Keratinocyte (primary cell): ENCODE measurements at regions not wholly inside any gene's neighbourhood (a gene's known extent, or its start where the extent isn't known, plus 50 kb on each side); places are given as distances from the start of the nearest gene placed in this dataset.

Experiments
- DNase-seq: peaks from one replicate; pipeline ENCODE4 v3.0.0-alpha.2; 2011; ENCODE audit warnings: low read depth, missing footprints, low spot score
- FAIRE-seq: peaks from 2 replicates; lab custom pipeline; 2011; peaks lifted over from hg19 to GRCh38; lab: Jason Lieb, UNC
- H2AFZ ChIP-seq: 2 replicates; pipeline ENCODE4 v1.6.0; 2012; ENCODE audit warnings: low read length, control low read depth, inconsistent platforms; ENCODE audit not compliant: control insufficient read depth
- H3K27ac ChIP-seq: 2 replicates; pipeline ENCODE4 v1.5.1; 2011; ENCODE audit warnings: low read length; ENCODE audit not compliant: control insufficient read depth, insufficient read depth
- H3K27me3 ChIP-seq: 3 replicates; pipeline ENCODE4 v1.6.0; 2011; ENCODE audit warnings: low read length; ENCODE audit not compliant: control insufficient read depth, insufficient read depth; ENCODE audit errors: extremely low read depth
- H3K36me3 ChIP-seq, 2 experiments: 2 replicates in 1 of 2; 3 replicates in 1 of 2; pipeline ENCODE4 v1.5.1; 2011; ENCODE audit warnings: low read length in 2 of 2, mild to moderate bottlenecking in 1 of 2; ENCODE audit not compliant: control insufficient read depth in 2 of 2, insufficient read depth in 2 of 2; ENCODE audit errors: extremely low read depth in 1 of 2
- H3K4me1 ChIP-seq: 3 replicates; pipeline ENCODE4 v1.5.1; 2011; ENCODE audit warnings: low read length; ENCODE audit not compliant: control insufficient read depth, insufficient read depth; ENCODE audit errors: extremely low read depth
- H3K4me2 ChIP-seq: 3 replicates; pipeline ENCODE4 v1.6.0; 2011; ENCODE audit warnings: low read depth, low read length; ENCODE audit not compliant: control insufficient read depth, insufficient read depth; ENCODE audit errors: extremely low read depth
- H3K4me3 ChIP-seq, 3 experiments: fragments of 200-600 bp in 1 of 3; sonication (generic) in 1 of 3; 2 replicates in 2 of 3; 3 replicates in 1 of 3; pipeline ENCODE4 v1.5.1; 2011 to 2016; ENCODE audit warnings: low read length in 3 of 3, mild to moderate bottlenecking in 3 of 3, control low read depth in 2 of 3, inconsistent platforms in 1 of 3, low read depth in 1 of 3, mixed read lengths in 1 of 3, mixed run types in 1 of 3, moderate library complexity in 1 of 3; ENCODE audit not compliant: control insufficient read depth in 2 of 3, insufficient read depth in 2 of 3; ENCODE audit errors: extremely low read depth in 1 of 3
- H3K79me2 ChIP-seq: 2 replicates; pipeline ENCODE4 v1.6.0; 2012; ENCODE audit warnings: low read length; ENCODE audit not compliant: control insufficient read depth, insufficient read depth
- H3K9ac ChIP-seq: 3 replicates; pipeline ENCODE4 v1.6.0; 2011; ENCODE audit warnings: low read length; ENCODE audit not compliant: control insufficient read depth, insufficient read depth; ENCODE audit errors: extremely low read depth
- H3K9me1 ChIP-seq: 3 replicates; pipeline ENCODE4 v1.6.0; 2011; ENCODE audit warnings: low read length; ENCODE audit not compliant: control insufficient read depth, insufficient read depth; ENCODE audit errors: extremely low read depth
- H3K9me3 ChIP-seq: 2 replicates; pipeline ENCODE4 v1.5.1; 2012; ENCODE audit warnings: low read depth, low read length; ENCODE audit not compliant: control insufficient read depth
- H4K20me1 ChIP-seq: 3 replicates; pipeline ENCODE4 v1.6.0; 2011; ENCODE audit warnings: low read length; ENCODE audit not compliant: control insufficient read depth, insufficient read depth; ENCODE audit errors: extremely low read depth
- EZH2 ChIP-seq: IDR thresholded peaks from one replicate; pipeline ENCODE4 v1.6.1; 2012; ENCODE audit warnings: inconsistent platforms, mild to moderate bottlenecking, low read length, moderate library complexity
- dilution Hi-C: fragments of 300-500 bp; cut with MboI; formaldehyde crosslinking; loops from one replicate; pipeline ENCODE4 v1.7.0; 2020; ENCODE audit warnings: low sequenced_read_pairs; ENCODE audit not compliant: extremely low pct_ligation_motif_present
- TF ChIP-seq, protein P1 (sequence below), 3 experiments: IDR thresholded peaks in 1 of 3; conservative IDR thresholded peaks in 1 of 3; optimal IDR thresholded peaks in 1 of 3; 2 replicates in 2 of 3; 3 replicates in 1 of 3; pipeline versions ENCODE3 to v1.5.1; 2011; ENCODE audit warnings: low read length in 3 of 3, mild to moderate bottlenecking in 3 of 3, moderate library complexity in 2 of 3, control low read depth in 1 of 3, inconsistent platforms in 1 of 3; ENCODE audit not compliant: insufficient read depth in 2 of 3; ENCODE audit errors: extremely low read depth in 1 of 3

DNA sequence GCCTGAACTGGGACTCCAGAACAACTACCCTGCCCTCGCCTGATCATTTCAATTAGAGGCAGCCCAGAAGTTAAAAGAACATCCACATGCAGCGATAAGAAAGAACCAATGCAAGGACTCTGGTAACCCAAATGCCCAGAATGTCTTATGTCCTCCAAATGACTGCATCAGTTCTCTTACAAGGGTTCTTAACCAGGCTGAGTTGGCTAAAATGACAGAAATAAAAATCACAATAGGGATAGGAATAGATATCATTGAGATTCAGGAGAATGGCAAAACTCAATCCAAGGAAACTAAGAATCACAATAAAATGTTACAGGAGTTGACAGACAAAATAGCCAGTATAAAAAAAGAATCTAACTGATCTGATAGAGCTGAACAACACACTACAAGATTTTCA, 80.1 kb upstream of the PTGFR start:
- no peak overlapping the region for H2AFZ ChIP-seq
- H3K9me3 ChIP-seq: no peaks in the 10 kb centered on the region
- FAIRE-seq (no peak), DNase-seq (no peak)
- H3K27ac ChIP-seq: no peak overlapping the region
- dilution Hi-C loops: no loop called here
- TF ChIP-seq EZH2: no peak
- TF ChIP-seq, protein P1, sequence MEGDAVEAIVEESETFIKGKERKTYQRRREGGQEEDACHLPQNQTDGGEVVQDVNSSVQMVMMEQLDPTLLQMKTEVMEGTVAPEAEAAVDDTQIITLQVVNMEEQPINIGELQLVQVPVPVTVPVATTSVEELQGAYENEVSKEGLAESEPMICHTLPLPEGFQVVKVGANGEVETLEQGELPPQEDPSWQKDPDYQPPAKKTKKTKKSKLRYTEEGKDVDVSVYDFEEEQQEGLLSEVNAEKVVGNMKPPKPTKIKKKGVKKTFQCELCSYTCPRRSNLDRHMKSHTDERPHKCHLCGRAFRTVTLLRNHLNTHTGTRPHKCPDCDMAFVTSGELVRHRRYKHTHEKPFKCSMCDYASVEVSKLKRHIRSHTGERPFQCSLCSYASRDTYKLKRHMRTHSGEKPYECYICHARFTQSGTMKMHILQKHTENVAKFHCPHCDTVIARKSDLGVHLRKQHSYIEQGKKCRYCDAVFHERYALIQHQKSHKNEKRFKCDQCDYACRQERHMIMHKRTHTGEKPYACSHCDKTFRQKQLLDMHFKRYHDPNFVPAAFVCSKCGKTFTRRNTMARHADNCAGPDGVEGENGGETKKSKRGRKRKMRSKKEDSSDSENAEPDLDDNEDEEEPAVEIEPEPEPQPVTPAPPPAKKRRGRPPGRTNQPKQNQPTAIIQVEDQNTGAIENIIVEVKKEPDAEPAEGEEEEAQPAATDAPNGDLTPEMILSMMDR (optimal IDR thresholded peaks at IDR 0.05 in 1 of 3, IDR thresholded peaks at IDR 0.05 in 1 of 3, conservative IDR thresholded peaks at IDR 0.05 in 1 of 3; ENCODE audit: extremely low read depth in 1 of 3, insufficient read depth in 2 of 3, low read length in 3 of 3): no peak
- no peaks in the 10 kb centered on the region for H3K36me3 ChIP-seq
- no peaks in the 10 kb centered on the region for H3K9me1 ChIP-seq
- no peak overlapping the region for H3K4me2 ChIP-seq
- no peak overlapping the region for H3K9ac ChIP-seq
- no peaks in the 10 kb centered on the region for H4K20me1 ChIP-seq
- no peaks in the 10 kb centered on the region for H3K79me2 ChIP-seq
- no peaks in the 10 kb centered on the region for H3K27me3 ChIP-seq
- no peak overlapping the region for H3K4me3 ChIP-seq
- no peaks in the 10 kb centered on the region for H3K4me1 ChIP-seq

DNA sequence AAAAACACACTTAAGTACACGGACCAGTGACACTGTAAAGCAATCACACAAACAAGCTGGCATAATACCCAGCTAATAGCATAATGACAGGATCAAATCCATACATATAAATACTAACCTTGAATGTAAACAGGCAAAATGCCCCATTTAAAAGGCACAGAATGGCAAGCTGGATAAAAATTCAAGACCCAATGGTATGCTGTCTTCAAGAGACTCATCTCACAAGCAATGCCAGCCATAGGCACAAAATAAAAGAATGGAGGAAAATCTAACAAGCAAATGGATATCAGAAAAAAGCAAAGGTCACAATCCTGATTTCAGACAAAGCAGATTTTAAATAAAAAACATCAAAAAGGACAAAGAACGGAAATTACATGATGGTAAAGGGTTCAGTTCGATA, 79.1 kb upstream of the PTGFR start:
- no peak for FAIRE-seq
- no peak overlapping the region for H3K4me3 ChIP-seq

More for the DNA sequence above, 79.1 kb upstream of the PTGFR start:
- Histone ChIP-seq H3K9me3 (no peaks in the 10 kb centered on the region), H3K27me3 (no peaks in the 10 kb centered on the region), H2AFZ (no peak overlapping the region), H3K9me1 (no peaks in the 10 kb centered on the region), H3K79me2 (no peaks in the 10 kb centered on the region), H3K27ac (no peak overlapping the region), H3K36me3 (no peaks in the 10 kb centered on the region), H4K20me1 (no peaks in the 10 kb centered on the region), H3K4me1 (no peaks in the 10 kb centered on the region), H3K4me2 (no peak overlapping the region), H3K9ac (no peak overlapping the region)
- TF ChIP-seq EZH2: no peak
- TF ChIP-seq, protein P1 (optimal IDR thresholded peaks at IDR 0.05 in 1 of 3, IDR thresholded peaks at IDR 0.05 in 1 of 3, conservative IDR thresholded peaks at IDR 0.05 in 1 of 3; ENCODE audit: extremely low read depth in 1 of 3, insufficient read depth in 2 of 3, low read length in 3 of 3): no peak
- dilution Hi-C loops: no loop called here
- DNase-seq: no peak
